ENCODE measurements at regions not wholly inside any gene's neighbourhood (a gene's known extent, or its start where the extent isn't known, plus 50 kb on each side); places are given as distances from the start of the nearest gene placed in this dataset.

- TF ChIP-seq POLR2A (IDR thresholded peaks at IDR 0.05), result no peak
- TF ChIP-seq POLR2AphosphoS5 (IDR thresholded peaks at IDR 0.05; ENCODE audit: insufficient read depth in 1 of 2, low read depth in 1 of 2), result no peak
- TF ChIP-seq CTCF (IDR thresholded peaks at IDR 0.05), result no peak
- no peak for DNase-seq (ENCODE audit: extremely low spot score in 2 of 2)
- intact Hi-C loops (cut with DNase I), result no loop called here
- no peaks in the 10 kb centered on the region for H3K36me3 ChIP-seq
- no peaks in the 10 kb centered on the region for H3K27me3 ChIP-seq
- peaks cover 21% of the 10 kb centered on the region for H3K4me1 ChIP-seq
- no peak overlapping the region for H3K27ac ChIP-seq
- no peaks in the 10 kb centered on the region for H3K9me3 ChIP-seq
- no peak overlapping the region for H3K4me3 ChIP-seq
These were observed 183.3 kb downstream of the BLID start for GRCh38 chr11:121932646-121933185.

GRCh38 chr11:121931748-121932352 lies 184.2 kb downstream of the BLID start:
- H3K36me3 ChIP-seq, result no peaks in the 10 kb centered on the region
- no peak for DNase-seq (ENCODE audit: extremely low spot score in 2 of 2)
- intact Hi-C loops (cut with DNase I), result no loop called here

GRCh38 chr11:121931121-121931520 lies 184.9 kb downstream of the BLID start:
- Histone ChIP-seq H3K27ac (no peak overlapping the region), H3K4me3 (no peak overlapping the region), H3K27me3 (no peaks in the 10 kb centered on the region), H3K4me1 (peaks cover 21% of the 10 kb centered on the region), H3K36me3 (no peaks in the 10 kb centered on the region), H3K9me3 (no peaks in the 10 kb centered on the region)
- no peak for DNase-seq (ENCODE audit: extremely low spot score in 2 of 2)
- intact Hi-C loops (cut with DNase I), result no loop called here
- TF ChIP-seq POLR2AphosphoS5 (IDR thresholded peaks at IDR 0.05; ENCODE audit: insufficient read depth in 1 of 2, low read depth in 1 of 2), result no peak
- TF ChIP-seq POLR2A (IDR thresholded peaks at IDR 0.05), result no peak
- TF ChIP-seq CTCF (IDR thresholded peaks at IDR 0.05), result no peak

More at GRCh38 chr11:121931748-121932352, 184.2 kb downstream of the BLID start:
- Histone ChIP-seq H3K27me3 (no peaks in the 10 kb centered on the region), H3K4me3 (no peak overlapping the region), H3K9me3 (no peaks in the 10 kb centered on the region), H3K27ac (no peak overlapping the region), H3K4me1 (peaks cover 21% of the 10 kb centered on the region)
- no peak for TF ChIP-seq POLR2A (IDR thresholded peaks at IDR 0.05)
- TF ChIP-seq POLR2AphosphoS5 (IDR thresholded peaks at IDR 0.05; ENCODE audit: insufficient read depth in 1 of 2, low read depth in 1 of 2), result no peak
- no peak for TF ChIP-seq CTCF (IDR thresholded peaks at IDR 0.05)

GRCh38 chr11:121930004-121930965 lies 185.7 kb downstream of the BLID start:
- Histone ChIP-seq H3K27me3 (no peaks in the 10 kb centered on the region), H3K9me3 (no peaks in the 10 kb centered on the region), H3K4me1 (peaks cover 21% of the 10 kb centered on the region), H3K4me3 (peak overlapping the region; percentile 36 to 43), H3K27ac (peak overlapping the region; percentile 48), H3K36me3 (no peaks in the 10 kb centered on the region)
- intact Hi-C loops (cut with DNase I), result no loop called here
- TF ChIP-seq POLR2AphosphoS5 (IDR thresholded peaks at IDR 0.05; ENCODE audit: insufficient read depth in 1 of 2, low read depth in 1 of 2) (no peak), POLR2A (IDR thresholded peaks at IDR 0.05) (no peak), CTCF (IDR thresholded peaks at IDR 0.05) (no peak)
- DNase-seq (ENCODE audit: extremely low spot score in 2 of 2), result no peak

Measured in vagina (tissue), 2 donors.